T1000 (cell line): ENCODE measurements at regions not wholly inside any gene's neighbourhood (a gene's known extent, or its start where the extent isn't known, plus 50 kb on each side); places are given as distances from the start of the nearest gene placed in this dataset.

Experiments
- DNase-seq: peaks from one replicate; lab custom pipeline; 2025; ENCODE audit warnings: mixed read lengths; lab: John Stamatoyannopoulos, UW

- DNase-seq: no peak
Measured at GRCh38 chr22:49093192-49093880, 734.3 kb downstream of the BRD1 start.

GRCh38 chr22:49092716-49093115 is 735.0 kb downstream of the BRD1 start:
- no peak for DNase-seq

- no peak for DNase-seq
Measured at GRCh38 chr22:49091917-49092545, 735.6 kb downstream of the BRD1 start.

- DNase-seq: no peak
Measured at GRCh38 chr22:49091451-49091850, 736.2 kb downstream of the BRD1 start.

- no peak for DNase-seq
Measured at GRCh38 chr22:49090853-49091135, 736.9 kb downstream of the BRD1 start.

GRCh38 chr22:49090061-49090852 is 737.4 kb downstream of the BRD1 start:
- no peak for DNase-seq

GRCh38 chr22:49088801-49089791 is 738.6 kb downstream of the BRD1 start:
- no peak for DNase-seq

GRCh38 chr22:49087716-49088601 is 739.7 kb downstream of the BRD1 start:
- no peak for DNase-seq

GRCh38 chr22:49087198-49087597 is 740.5 kb downstream of the BRD1 start:
- no peak for DNase-seq

GRCh38 chr22:49086606-49087157 is 741.0 kb downstream of the BRD1 start:
- no peak for DNase-seq

GRCh38 chr22:49086181-49086580 is 741.5 kb downstream of the BRD1 start:
- no peak for DNase-seq

- DNase-seq: no peak
Measured at GRCh38 chr22:49084206-49084605, 743.5 kb downstream of the BRD1 start.

- DNase-seq: no peak
Measured at GRCh38 chr22:49083607-49084006, 744.1 kb downstream of the BRD1 start.

- DNase-seq: no peak
Measured at GRCh38 chr22:49082451-49082850, 745.2 kb downstream of the BRD1 start.

GRCh38 chr22:49081926-49082325 is 745.7 kb downstream of the BRD1 start:
- DNase-seq: no peak

- DNase-seq: no peak
Measured at GRCh38 chr22:49081261-49081666, 746.4 kb downstream of the BRD1 start.

GRCh38 chr22:49080631-49081030 is 747.0 kb downstream of the BRD1 start:
- DNase-seq: no peak

- no peak for DNase-seq
Measured at GRCh38 chr22:49079743-49080500, 747.8 kb downstream of the BRD1 start.

- DNase-seq: no peak
Measured at GRCh38 chr22:49079027-49079725, 748.5 kb downstream of the BRD1 start.
